Uterus (tissue), 3 donors: ENCODE measurements at regions not wholly inside any gene's neighbourhood (a gene's known extent, or its start where the extent isn't known, plus 50 kb on each side); places are given as distances from the start of the nearest gene placed in this dataset.

Experiments used
- DNase-seq, 2 donors: peaks; one replicate each; pipeline ENCODE4 v3.0.0-alpha.2; 2019 to 2020
- H3K27ac ChIP-seq, 2 donors: fragments of 200-600 bp; sonication (generic); 1 replicate in 1 of 2; 2 replicates in 1 of 2; pipeline ENCODE4 v1.5.1; 2016 to 2018
- H3K27me3 ChIP-seq, 2 donors: fragments of 200-600 bp; sonication (generic); one replicate each; pipeline ENCODE4 v1.5.1; 2018 to 2019; ENCODE audit warnings: control low read depth in 1 of 2
- H3K36me3 ChIP-seq, 2 donors: fragments of 200-600 bp; sonication (generic); one replicate each; pipeline ENCODE4 v1.5.1; 2019; ENCODE audit warnings: control low read depth in 1 of 2
- H3K4me1 ChIP-seq, 2 donors: fragments of 200-600 bp; sonication (generic); one replicate each; pipeline ENCODE4 v1.5.1; 2018 to 2019; ENCODE audit warnings: control low read depth in 1 of 2
- H3K4me3 ChIP-seq, 2 donors: fragments of 200-600 bp; sonication (generic); 1 replicate in 1 of 2; 2 replicates in 1 of 2; pipeline ENCODE4 v1.5.1; 2018 to 2019; ENCODE audit warnings: mild to moderate bottlenecking in 1 of 2
- H3K9me3 ChIP-seq, 2 donors: fragments of 200-600 bp; sonication (generic); one replicate each; pipeline ENCODE4 v1.5.1; 2019; ENCODE audit warnings: control low read depth in 1 of 2
- CTCF ChIP-seq, 4 experiments: fragments of 200-600 bp in 2 of 4; fragments of 450-650 bp in 2 of 4; sonication (generic) in 2 of 4; IDR thresholded peaks; one replicate each; pipeline ENCODE4 v1.5.1; 2016 to 2019; ENCODE audit warnings: antibody characterized with exemption in 4 of 4, mild to moderate bottlenecking in 2 of 4, moderate library complexity in 1 of 4
- POLR2A ChIP-seq, 2 donors: fragments of 450-650 bp; IDR thresholded peaks; one replicate each; pipeline ENCODE4 v1.6.1; 2016; ENCODE audit warnings: antibody characterized with exemption in 2 of 2, mild to moderate bottlenecking in 1 of 2, moderate library complexity in 1 of 2
- intact Hi-C: fragments of 100-400 bp; cut with DNase I; formaldehyde crosslinking; loops from one replicate; pipeline ENCODE4 v1.15.1; 2023; ENCODE audit warnings: low total_unique reads
- donor health status: DM: yes; HTN: yes; CAD: no.

- H3K36me3 ChIP-seq: no peaks in the 10 kb centered on the region
- no peaks in the 10 kb centered on the region for H3K9me3 ChIP-seq
- no peak overlapping the region for H3K27ac ChIP-seq
- no peaks in the 10 kb centered on the region for H3K27me3 ChIP-seq
- H3K4me3 ChIP-seq: no peak overlapping the region
- no peak for DNase-seq
- no peak for TF ChIP-seq CTCF (IDR thresholded peaks at IDR 0.05)
- intact Hi-C loops: no loop called here
- no peaks in the 10 kb centered on the region for H3K4me1 ChIP-seq
Measured at GRCh38 chr5:128669803-128670202, 131.8 kb upstream of the FBN2 start.

GRCh38 chr5:128671943-128672342, 133.9 kb upstream of the FBN2 start:
- no peak for DNase-seq
- Histone ChIP-seq H3K27ac (no peak overlapping the region), H3K9me3 (no peaks in the 10 kb centered on the region), H3K4me1 (no peaks in the 10 kb centered on the region), H3K27me3 (no peaks in the 10 kb centered on the region), H3K4me3 (no peak overlapping the region), H3K36me3 (no peaks in the 10 kb centered on the region)
- TF ChIP-seq CTCF (IDR thresholded peaks at IDR 0.05): no peak
- TF ChIP-seq POLR2A (IDR thresholded peaks at IDR 0.05): no peak
- intact Hi-C loops: no loop called here

GRCh38 chr5:128673000-128673399, 135.0 kb upstream of the FBN2 start:
- intact Hi-C loops: no loop called here
- no peak overlapping the region for H3K4me3 ChIP-seq
- H3K36me3 ChIP-seq: no peaks in the 10 kb centered on the region
- TF ChIP-seq POLR2A (IDR thresholded peaks at IDR 0.05) (no peak), CTCF (IDR thresholded peaks at IDR 0.05) (no peak)
- H3K9me3 ChIP-seq: no peaks in the 10 kb centered on the region
- no peak overlapping the region for H3K27ac ChIP-seq
- no peaks in the 10 kb centered on the region for H3K4me1 ChIP-seq
- DNase-seq: no peak
- H3K27me3 ChIP-seq: no peaks in the 10 kb centered on the region

- TF ChIP-seq CTCF (IDR thresholded peaks at IDR 0.05): no peak
- no peak for TF ChIP-seq POLR2A (IDR thresholded peaks at IDR 0.05)
- H3K27ac ChIP-seq: no peak overlapping the region
- intact Hi-C loops: no loop called here
Measured at GRCh38 chr5:128673411-128673957, 135.4 kb upstream of the FBN2 start.

GRCh38 chr5:128673970-128674369, 135.9 kb upstream of the FBN2 start:
- Histone ChIP-seq H3K27me3 (no peaks in the 10 kb centered on the region), H3K27ac (no peak overlapping the region), H3K4me3 (no peak overlapping the region), H3K9me3 (no peaks in the 10 kb centered on the region), H3K4me1 (no peaks in the 10 kb centered on the region), H3K36me3 (no peaks in the 10 kb centered on the region)
- no peak for TF ChIP-seq POLR2A (IDR thresholded peaks at IDR 0.05)
- no peak for TF ChIP-seq CTCF (IDR thresholded peaks at IDR 0.05)
- intact Hi-C loops: no loop called here
- DNase-seq: no peak

More at GRCh38 chr5:128673411-128673957, 135.4 kb upstream of the FBN2 start:
- no peak overlapping the region for H3K4me3 ChIP-seq
- no peaks in the 10 kb centered on the region for H3K36me3 ChIP-seq
- DNase-seq: no peak
- no peaks in the 10 kb centered on the region for H3K4me1 ChIP-seq
- H3K9me3 ChIP-seq: no peaks in the 10 kb centered on the region
- no peaks in the 10 kb centered on the region for H3K27me3 ChIP-seq
